ENCODE measurements at regions not wholly inside any gene's neighbourhood (a gene's known extent, or its start where the extent isn't known, plus 50 kb on each side); places are given as distances from the start of the nearest gene placed in this dataset.
A peak's percentile ranks its signal among the peaks of the same experiment; 100 is the strongest.
"Not testable (repeated sequence)": the region's sequence is repeated elsewhere in the genome, so short reads cannot be mapped to it uniquely, and the experiment has no call there.

- DNase-seq (ENCODE audit: low read depth in 2 of 2) = not testable (repeated sequence)
Observed at GRCh38 chr2:89537862-89538261, 846.4 kb downstream of the RPIA start.

- not testable (repeated sequence) for DNase-seq (ENCODE audit: low read depth in 2 of 2)
Observed at GRCh38 chr2:89544110-89544509, 852.6 kb downstream of the RPIA start.

GRCh38 chr2:89579154-89579553 is 887.7 kb downstream of the RPIA start:
- DNase-seq (ENCODE audit: low read depth in 2 of 2) = not testable (repeated sequence)

GRCh38 chr2:89582816-89583215 is 891.3 kb downstream of the RPIA start:
- DNase-seq (ENCODE audit: low read depth in 2 of 2) = not testable (repeated sequence)

- not testable (repeated sequence) for DNase-seq (ENCODE audit: low read depth in 2 of 2)
Observed at GRCh38 chr2:89584046-89584445, 892.6 kb downstream of the RPIA start.

- not testable (repeated sequence) for DNase-seq (ENCODE audit: low read depth in 2 of 2)
Observed at GRCh38 chr2:89584868-89585557, 893.5 kb downstream of the RPIA start.

GRCh38 chr2:89585558-89585920 is 894.1 kb downstream of the RPIA start:
- peak in 1 of 2 donors; percentile 22 for DNase-seq (ENCODE audit: low read depth in 2 of 2)

GRCh38 chr2:89599843-89600242 is 908.4 kb downstream of the RPIA start:
- not testable (repeated sequence) for DNase-seq (ENCODE audit: low read depth in 2 of 2)

GRCh38 chr2:89606514-89606913 is 915.0 kb downstream of the RPIA start:
- DNase-seq (ENCODE audit: low read depth in 2 of 2) = not testable (repeated sequence)

- DNase-seq (ENCODE audit: low read depth in 2 of 2) = not testable (repeated sequence)
Observed at GRCh38 chr2:89610207-89610926, 918.9 kb downstream of the RPIA start.

- not testable (repeated sequence) for DNase-seq (ENCODE audit: low read depth in 2 of 2)
Observed at GRCh38 chr2:89610927-89611515, 919.5 kb downstream of the RPIA start.

GRCh38 chr2:89611710-89612109 is 920.2 kb downstream of the RPIA start:
- not testable (repeated sequence) for DNase-seq (ENCODE audit: low read depth in 2 of 2)

GRCh38 chr2:89649268-89649667 is 957.8 kb downstream of the RPIA start:
- DNase-seq (ENCODE audit: low read depth in 2 of 2) = not testable (repeated sequence)

- DNase-seq (ENCODE audit: low read depth in 2 of 2) = not testable (repeated sequence)
Observed at GRCh38 chr2:89679254-89679653, 987.8 kb downstream of the RPIA start.

Data from stimulated activated CD8-positive, alpha-beta memory T cell treated with anti-CD3 and anti-CD28 coated beads, Interleukin-15, amount 100 ng/mL, for 48 hours (primary cell).